GM18868 (cell line): ENCODE measurements at regions not wholly inside any gene's neighbourhood (a gene's known extent, or its start where the extent isn't known, plus 50 kb on each side); places are given as distances from the start of the nearest gene placed in this dataset.

Source experiments
- ATAC-seq: cut with Tn5 transposase; IDR thresholded peaks from one replicate; pipeline ENCODE4 v1.9.1; 2021; ENCODE audit warnings: mild to moderate bottlenecking, moderate library complexity; ENCODE audit not compliant: unreplicated experiment

- no peak for ATAC-seq
Observed at GRCh38 chr12:127687181-127687580, 579.8 kb upstream of the TMEM132C start.

GRCh38 chr12:127688906-127689428, 578.0 kb upstream of the TMEM132C start:
- ATAC-seq = no peak

- ATAC-seq = no peak
Observed at GRCh38 chr12:127690161-127690560, 576.8 kb upstream of the TMEM132C start.

- ATAC-seq = no peak
Observed at GRCh38 chr12:127696963-127697362, 570.0 kb upstream of the TMEM132C start.

- ATAC-seq = no peak
Observed at GRCh38 chr12:127703026-127703425, 563.9 kb upstream of the TMEM132C start.

GRCh38 chr12:127711108-127711507, 555.9 kb upstream of the TMEM132C start:
- ATAC-seq = no peak

GRCh38 chr12:127712561-127712960, 554.4 kb upstream of the TMEM132C start:
- ATAC-seq = no peak

- no peak for ATAC-seq
Observed at GRCh38 chr12:127716166-127716565, 550.8 kb upstream of the TMEM132C start.

- no peak for ATAC-seq
Observed at GRCh38 chr12:127717278-127717677, 549.7 kb upstream of the TMEM132C start.

- no peak for ATAC-seq
Observed at GRCh38 chr12:127720334-127720733, 546.6 kb upstream of the TMEM132C start.

- no peak for ATAC-seq
Observed at GRCh38 chr12:127722611-127723010, 544.4 kb upstream of the TMEM132C start.

- ATAC-seq = no peak
Observed at GRCh38 chr12:127723251-127723650, 543.7 kb upstream of the TMEM132C start.

GRCh38 chr12:127726671-127727315, 540.2 kb upstream of the TMEM132C start:
- ATAC-seq = no peak

- no peak for ATAC-seq
Observed at GRCh38 chr12:127728285-127728684, 538.7 kb upstream of the TMEM132C start.

- no peak for ATAC-seq
Observed at GRCh38 chr12:127728729-127729128, 538.2 kb upstream of the TMEM132C start.

GRCh38 chr12:127729381-127729780, 537.6 kb upstream of the TMEM132C start:
- no peak for ATAC-seq

GRCh38 chr12:127731657-127732056, 535.3 kb upstream of the TMEM132C start:
- ATAC-seq = no peak

- no peak for ATAC-seq
Observed at GRCh38 chr12:127742231-127742630, 524.7 kb upstream of the TMEM132C start.

GRCh38 chr12:127745469-127746212, 521.3 kb upstream of the TMEM132C start:
- no peak for ATAC-seq

GRCh38 chr12:127749416-127749815, 517.6 kb upstream of the TMEM132C start:
- ATAC-seq = no peak

GRCh38 chr12:127750076-127750840, 516.7 kb upstream of the TMEM132C start:
- ATAC-seq = no peak

GRCh38 chr12:127752802-127753201, 514.2 kb upstream of the TMEM132C start:
- ATAC-seq = no peak
